ENCODE measurements at regions not wholly inside any gene's neighbourhood (a gene's known extent, or its start where the extent isn't known, plus 50 kb on each side); places are given as distances from the start of the nearest gene placed in this dataset.

- TF ChIP-seq POLR2A (IDR thresholded peaks at IDR 0.05), result no peak
- TF ChIP-seq, protein P1, sequence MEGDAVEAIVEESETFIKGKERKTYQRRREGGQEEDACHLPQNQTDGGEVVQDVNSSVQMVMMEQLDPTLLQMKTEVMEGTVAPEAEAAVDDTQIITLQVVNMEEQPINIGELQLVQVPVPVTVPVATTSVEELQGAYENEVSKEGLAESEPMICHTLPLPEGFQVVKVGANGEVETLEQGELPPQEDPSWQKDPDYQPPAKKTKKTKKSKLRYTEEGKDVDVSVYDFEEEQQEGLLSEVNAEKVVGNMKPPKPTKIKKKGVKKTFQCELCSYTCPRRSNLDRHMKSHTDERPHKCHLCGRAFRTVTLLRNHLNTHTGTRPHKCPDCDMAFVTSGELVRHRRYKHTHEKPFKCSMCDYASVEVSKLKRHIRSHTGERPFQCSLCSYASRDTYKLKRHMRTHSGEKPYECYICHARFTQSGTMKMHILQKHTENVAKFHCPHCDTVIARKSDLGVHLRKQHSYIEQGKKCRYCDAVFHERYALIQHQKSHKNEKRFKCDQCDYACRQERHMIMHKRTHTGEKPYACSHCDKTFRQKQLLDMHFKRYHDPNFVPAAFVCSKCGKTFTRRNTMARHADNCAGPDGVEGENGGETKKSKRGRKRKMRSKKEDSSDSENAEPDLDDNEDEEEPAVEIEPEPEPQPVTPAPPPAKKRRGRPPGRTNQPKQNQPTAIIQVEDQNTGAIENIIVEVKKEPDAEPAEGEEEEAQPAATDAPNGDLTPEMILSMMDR (IDR thresholded peaks at IDR 0.05), result no peak
- TF ChIP-seq POLR2AphosphoS5 (IDR thresholded peaks at IDR 0.05), result no peak
These were observed 900.1 kb downstream of the PCDH17 start for GRCh38 chr13:58531614-58532013.

Measured in prostate gland (tissue), 2 donors.